ENCODE measurements at regions not wholly inside any gene's neighbourhood (a gene's known extent, or its start where the extent isn't known, plus 50 kb on each side); places are given as distances from the start of the nearest gene placed in this dataset.

DNA sequence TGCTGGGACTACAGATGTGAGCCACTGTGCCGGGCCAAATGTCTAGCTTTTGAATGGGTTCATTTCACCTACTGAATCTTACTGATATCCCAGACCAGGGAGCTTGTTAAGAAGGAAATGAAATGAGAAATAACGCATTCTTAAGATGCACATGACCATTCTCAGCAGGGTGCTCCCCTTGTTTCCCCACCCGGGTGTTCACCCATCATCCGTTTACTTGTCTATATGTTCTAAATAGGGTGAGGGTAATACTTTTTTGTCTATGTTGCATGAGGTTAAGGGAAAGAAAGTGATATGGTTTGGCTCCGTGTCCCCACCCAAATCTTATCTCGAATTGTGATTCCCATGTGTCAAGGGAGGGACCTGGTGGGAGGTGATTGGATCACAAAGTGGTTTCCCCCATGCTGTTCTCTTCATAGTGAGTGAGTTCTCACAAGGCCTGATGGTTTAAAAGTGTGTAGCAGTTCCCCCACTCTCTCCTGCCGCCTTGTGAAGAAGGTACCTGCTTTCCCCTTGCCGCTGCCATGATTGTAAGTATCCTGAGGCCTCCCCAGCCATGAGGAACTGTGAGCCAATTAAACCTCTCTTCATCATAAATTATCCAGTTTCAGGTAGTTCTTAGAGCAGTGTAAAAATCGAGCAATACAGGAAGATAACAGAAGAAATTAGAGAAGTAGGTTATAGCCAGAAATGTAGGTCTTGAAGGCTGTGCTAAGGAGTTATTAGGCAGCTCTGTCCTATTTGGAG lies 129.1 kb downstream of the DDX1 start:
- TF ChIP-seq MYC (IDR thresholded peaks at IDR 0.05; ENCODE audit: borderline replicate concordance, low read length) (no peak), POLR2A (IDR thresholded peaks at IDR 0.05; ENCODE audit: low read length) (no peak), RCOR1 (IDR thresholded peaks at IDR 0.05; ENCODE audit: low read depth, low read length) (no peak), CEBPB (IDR thresholded peaks at IDR 0.05) (no peak), RFX5 (IDR thresholded peaks at IDR 0.05) (no peak)
- TF ChIP-seq, protein P1, sequence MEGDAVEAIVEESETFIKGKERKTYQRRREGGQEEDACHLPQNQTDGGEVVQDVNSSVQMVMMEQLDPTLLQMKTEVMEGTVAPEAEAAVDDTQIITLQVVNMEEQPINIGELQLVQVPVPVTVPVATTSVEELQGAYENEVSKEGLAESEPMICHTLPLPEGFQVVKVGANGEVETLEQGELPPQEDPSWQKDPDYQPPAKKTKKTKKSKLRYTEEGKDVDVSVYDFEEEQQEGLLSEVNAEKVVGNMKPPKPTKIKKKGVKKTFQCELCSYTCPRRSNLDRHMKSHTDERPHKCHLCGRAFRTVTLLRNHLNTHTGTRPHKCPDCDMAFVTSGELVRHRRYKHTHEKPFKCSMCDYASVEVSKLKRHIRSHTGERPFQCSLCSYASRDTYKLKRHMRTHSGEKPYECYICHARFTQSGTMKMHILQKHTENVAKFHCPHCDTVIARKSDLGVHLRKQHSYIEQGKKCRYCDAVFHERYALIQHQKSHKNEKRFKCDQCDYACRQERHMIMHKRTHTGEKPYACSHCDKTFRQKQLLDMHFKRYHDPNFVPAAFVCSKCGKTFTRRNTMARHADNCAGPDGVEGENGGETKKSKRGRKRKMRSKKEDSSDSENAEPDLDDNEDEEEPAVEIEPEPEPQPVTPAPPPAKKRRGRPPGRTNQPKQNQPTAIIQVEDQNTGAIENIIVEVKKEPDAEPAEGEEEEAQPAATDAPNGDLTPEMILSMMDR (IDR thresholded peaks at IDR 0.05), result no peak
- TF ChIP-seq, protein P2, sequence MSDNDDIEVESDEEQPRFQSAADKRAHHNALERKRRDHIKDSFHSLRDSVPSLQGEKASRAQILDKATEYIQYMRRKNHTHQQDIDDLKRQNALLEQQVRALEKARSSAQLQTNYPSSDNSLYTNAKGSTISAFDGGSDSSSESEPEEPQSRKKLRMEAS (IDR thresholded peaks at IDR 0.05), result no peak
- TF ChIP-seq, protein P3, sequence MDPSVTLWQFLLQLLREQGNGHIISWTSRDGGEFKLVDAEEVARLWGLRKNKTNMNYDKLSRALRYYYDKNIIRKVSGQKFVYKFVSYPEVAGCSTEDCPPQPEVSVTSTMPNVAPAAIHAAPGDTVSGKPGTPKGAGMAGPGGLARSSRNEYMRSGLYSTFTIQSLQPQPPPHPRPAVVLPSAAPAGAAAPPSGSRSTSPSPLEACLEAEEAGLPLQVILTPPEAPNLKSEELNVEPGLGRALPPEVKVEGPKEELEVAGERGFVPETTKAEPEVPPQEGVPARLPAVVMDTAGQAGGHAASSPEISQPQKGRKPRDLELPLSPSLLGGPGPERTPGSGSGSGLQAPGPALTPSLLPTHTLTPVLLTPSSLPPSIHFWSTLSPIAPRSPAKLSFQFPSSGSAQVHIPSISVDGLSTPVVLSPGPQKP (IDR thresholded peaks at IDR 0.05; ENCODE audit: low read depth, low read length), result no peak

All from A549 (cell line).